ENCODE measurements at regions not wholly inside any gene's neighbourhood (a gene's known extent, or its start where the extent isn't known, plus 50 kb on each side); places are given as distances from the start of the nearest gene placed in this dataset.
A peak's percentile ranks its signal among the peaks of the same experiment; 100 is the strongest.
"Not testable (repeated sequence)": the region's sequence is repeated elsewhere in the genome, so short reads cannot be mapped to it uniquely, and the experiment has no call there.

DNA sequence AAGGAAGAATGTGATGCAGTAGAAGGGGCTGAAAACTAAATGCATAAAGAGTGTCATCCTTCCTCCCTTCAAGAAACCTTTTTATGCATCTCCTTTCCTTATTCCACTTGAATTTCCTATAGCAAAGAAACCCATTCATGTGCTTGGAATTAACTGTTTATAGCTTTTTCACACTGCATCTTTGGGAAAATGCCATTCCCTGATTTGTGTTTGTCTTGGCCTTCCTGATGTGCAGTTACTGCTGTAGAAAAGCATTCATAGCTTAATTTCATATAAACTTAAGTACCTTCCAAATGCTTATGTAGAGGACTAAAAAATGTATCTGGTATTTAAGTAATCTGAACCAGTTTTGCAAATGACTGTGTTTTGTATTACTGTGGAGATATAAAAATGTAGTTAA is 61.8 kb downstream of the SDR9C7 start:
- no peak for DNase-seq
- no peak for ATAC-seq
- intact Hi-C loops (cut with DNase I): no loop called here

DNA sequence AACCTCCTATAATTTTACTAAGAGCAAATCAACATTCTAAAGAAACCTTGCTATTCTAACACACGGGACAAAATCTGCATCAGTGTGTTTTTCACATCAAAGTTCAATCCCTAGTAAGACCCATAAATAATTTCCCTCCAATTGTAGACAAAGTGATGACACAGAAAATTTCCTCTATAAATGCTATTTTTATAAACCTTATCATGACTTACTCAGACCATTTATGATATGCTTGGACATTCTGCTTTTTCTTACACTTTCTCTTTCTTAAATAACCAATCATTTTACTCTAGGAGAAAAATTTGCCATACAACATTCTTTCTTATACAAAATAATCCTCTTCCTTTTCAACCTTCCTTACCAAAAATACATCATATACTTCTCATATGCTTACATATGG is 67.0 kb downstream of the SDR9C7 start:
- ATAC-seq: no peak
- DNase-seq: no peak
- intact Hi-C loops (cut with DNase I): no loop called here

DNA sequence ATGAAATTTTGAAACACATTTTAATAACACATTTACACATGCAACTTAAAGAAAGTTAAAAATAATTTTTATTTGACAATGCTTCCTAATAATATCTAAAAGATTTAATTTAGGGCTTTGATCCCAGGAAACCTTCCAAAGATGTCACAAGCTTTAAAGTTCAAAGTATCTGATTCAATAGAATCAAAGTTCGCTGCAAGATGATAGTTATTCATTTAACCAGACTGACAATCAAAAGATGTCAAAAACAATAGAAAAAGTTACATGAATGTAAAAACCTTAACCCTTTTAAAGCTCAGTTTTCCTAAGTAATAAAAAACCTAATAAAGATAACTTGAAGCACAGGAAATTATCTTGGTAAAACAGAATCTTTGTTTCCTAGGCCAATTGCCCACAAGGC is 67.7 kb downstream of the SDR9C7 start:
- ATAC-seq (no peak), DNase-seq (no peak)
- intact Hi-C loops (cut with DNase I): no loop called here

DNA sequence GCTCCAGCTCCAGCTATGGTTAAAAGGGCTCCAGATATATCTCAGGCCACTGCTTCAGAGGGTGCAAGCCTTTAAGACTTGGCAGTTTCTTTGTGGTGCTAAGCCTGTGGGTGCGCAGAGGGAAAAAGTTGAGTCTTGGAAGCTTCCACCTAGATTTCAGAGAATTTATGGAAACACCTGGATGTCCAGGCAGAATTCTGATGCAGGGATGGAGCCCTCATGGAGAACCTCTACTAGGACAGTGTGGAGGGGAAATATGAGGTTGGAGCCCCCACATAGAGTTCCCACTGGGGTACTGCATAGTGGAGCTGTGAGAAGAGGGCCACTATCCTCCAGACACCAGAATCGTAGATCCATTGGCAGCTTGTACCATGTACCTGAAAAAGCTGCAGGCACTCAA is 69.9 kb downstream of the SDR9C7 start:
- no peak for DNase-seq
- no peak for ATAC-seq
- intact Hi-C loops (cut with DNase I): no loop called here

DNA sequence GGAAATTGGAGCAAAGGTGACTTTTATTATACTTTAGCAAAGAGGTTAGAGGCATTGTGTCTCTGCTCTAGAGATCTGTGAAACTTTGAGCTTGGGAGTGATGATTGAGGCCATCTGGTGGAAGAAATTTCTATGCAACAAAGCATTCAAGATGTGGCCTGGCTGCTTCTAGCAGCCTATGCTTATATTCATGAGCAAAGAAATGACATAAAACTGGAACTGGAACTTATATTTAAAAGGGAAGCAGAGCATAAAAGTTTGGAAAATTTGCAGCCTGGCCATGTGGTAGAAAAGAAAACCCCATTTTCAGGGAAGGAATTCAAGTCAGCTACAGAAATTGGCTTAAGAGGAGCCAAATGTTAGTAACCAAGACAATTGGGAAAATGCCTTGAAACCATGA is 70.4 kb downstream of the SDR9C7 start:
- intact Hi-C loops (cut with DNase I): no loop called here
- ATAC-seq (no peak), DNase-seq (no peak)

DNA sequence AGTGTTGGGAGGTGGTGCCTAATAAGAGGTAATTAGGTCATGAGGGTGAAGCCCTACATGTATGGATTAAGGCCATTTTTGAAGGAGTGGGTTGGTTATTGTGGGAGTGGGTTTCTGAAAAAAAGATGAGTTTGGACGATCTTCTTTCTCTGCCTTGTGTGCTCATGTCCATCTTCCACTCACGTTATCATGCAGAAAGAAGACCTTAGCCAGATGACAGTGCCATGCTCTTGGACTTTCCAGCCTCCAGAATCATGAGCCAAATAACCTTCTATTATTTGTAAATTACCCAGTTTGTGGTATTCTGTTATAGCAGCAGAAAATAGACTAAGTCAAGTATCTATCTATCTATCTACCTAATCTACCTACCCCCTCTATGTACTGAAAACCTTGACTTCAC is 71.9 kb downstream of the SDR9C7 start:
- ATAC-seq (no peak), DNase-seq (no peak)
- intact Hi-C loops (cut with DNase I): no loop called here

DNA sequence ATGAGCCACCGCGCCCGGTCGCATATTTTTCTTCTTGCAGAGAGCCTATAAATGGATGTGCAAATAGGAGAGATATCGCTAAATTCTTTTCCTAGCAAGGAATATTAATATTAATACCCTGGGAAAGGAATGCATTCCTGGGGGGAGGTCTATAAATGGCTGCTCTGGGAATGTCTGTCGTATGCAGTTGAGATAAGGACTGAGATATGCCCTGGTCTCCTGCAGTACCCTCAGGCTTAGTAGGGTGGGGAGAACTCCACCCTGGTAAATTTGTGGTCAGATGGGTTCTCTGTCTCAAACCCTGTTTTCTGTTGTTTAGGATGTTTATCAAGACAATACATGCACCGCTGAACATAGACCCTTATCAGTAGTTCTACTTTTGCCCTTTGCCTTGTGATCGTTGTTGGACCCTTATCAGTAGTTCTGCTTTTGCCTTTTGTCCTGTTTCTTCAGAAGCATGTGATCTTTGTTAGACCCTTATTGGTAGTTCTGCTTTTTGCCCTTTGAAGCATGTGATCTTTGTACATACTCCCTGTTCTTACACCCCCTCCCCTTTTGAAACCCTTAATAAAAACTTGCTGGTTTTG is 80.7 kb downstream of the SDR9C7 start:
- ATAC-seq; DNase-seq; intact Hi-C loops (cut with DNase I): not testable (repeated sequence)

DNA sequence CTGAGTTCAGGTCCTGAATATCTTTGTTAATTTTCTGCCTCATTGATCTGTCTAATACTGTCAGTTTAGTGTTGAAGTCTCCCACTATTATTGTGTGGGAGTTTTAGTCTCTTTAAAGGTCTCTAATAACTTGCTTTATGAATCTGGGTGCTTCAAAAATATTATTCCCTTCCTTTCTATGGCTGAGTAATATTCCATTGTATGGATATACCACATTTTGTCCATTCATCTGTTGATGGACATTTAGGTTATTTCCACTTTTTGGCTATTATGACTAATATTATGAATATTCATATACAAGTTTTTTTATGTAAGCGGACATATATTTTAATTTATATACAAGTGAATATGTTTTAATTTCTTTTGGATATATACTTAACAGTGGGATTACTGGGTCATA is 82.7 kb downstream of the SDR9C7 start:
- ATAC-seq (no peak), DNase-seq (no peak)
- intact Hi-C loops (cut with DNase I): no loop called here

DNA sequence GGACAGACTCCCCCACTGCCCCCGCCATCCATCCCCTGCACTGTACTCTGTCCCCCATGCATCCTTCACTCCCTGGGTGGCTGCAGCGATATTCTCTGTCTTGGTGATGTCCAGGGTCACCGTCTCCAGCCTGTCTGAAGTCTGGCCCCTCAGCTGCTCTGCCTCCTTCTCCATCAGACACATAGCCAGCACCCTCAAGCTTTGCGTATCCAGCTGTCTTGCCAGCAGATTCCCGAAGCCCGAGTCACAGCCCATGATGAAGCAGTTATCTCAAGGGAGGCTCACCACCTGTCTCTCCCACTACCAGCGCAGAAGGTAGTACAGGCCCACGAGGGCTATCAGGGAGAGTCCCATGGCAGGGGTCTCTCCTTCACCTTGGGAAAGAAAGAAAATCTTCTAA is 77.8 kb downstream of the HSD17B6 start:
- intact Hi-C loops (cut with DNase I): no loop called here
- DNase-seq: peak; percentile 29
- ATAC-seq: peak in 1 of 2 donors; percentile 95

DNA sequence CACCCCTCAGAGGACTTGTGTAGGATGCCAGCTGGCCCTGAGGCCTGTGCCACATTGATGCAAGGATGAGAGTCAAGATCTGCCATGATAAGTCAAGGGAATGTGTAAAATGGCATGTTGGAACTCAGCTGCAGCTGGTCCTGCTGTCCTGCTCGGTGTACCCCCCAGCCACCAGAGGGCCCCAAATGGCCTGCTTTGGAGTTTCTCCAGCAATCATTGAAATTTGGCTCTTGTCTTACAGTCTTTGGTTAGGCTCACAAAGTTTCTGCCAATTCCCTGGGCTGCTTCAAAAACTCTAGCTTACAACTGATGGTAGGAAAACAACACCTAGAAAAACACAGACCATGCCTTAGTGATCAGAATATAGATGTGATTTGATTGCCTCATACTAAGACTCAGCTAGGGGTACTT is 76.8 kb downstream of the HSD17B6 start:
- intact Hi-C loops (cut with DNase I): loop anchor here in 1 of 2 donors (10.0 kb wide), 1 partner anchor 145 kb away; no protein-coding TSS in a partner anchor
- ATAC-seq (peak; percentile 40 to 48), DNase-seq (peak; percentile 24)

DNA sequence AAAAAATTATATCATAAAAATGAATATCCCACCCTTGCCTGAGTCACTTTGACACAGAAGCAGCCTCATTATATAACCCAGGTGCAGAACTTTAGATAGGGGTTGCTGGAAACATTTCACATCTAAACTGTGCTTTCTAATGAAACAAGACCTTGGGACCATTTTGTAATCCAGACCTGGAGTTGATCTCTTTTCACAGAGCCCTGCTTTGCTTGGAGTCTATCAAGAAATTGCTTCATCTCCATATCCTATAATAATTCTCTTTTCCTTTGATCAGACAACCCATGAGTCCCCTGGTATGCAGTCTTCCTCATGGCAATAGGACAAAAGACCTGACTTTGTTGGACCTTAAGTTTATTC is 76.3 kb downstream of the HSD17B6 start:
- intact Hi-C loops (cut with DNase I): loop anchor here in 1 of 2 donors (10.0 kb wide), 1 partner anchor 145 kb away; no protein-coding TSS in a partner anchor
- no peak for ATAC-seq

DNA sequence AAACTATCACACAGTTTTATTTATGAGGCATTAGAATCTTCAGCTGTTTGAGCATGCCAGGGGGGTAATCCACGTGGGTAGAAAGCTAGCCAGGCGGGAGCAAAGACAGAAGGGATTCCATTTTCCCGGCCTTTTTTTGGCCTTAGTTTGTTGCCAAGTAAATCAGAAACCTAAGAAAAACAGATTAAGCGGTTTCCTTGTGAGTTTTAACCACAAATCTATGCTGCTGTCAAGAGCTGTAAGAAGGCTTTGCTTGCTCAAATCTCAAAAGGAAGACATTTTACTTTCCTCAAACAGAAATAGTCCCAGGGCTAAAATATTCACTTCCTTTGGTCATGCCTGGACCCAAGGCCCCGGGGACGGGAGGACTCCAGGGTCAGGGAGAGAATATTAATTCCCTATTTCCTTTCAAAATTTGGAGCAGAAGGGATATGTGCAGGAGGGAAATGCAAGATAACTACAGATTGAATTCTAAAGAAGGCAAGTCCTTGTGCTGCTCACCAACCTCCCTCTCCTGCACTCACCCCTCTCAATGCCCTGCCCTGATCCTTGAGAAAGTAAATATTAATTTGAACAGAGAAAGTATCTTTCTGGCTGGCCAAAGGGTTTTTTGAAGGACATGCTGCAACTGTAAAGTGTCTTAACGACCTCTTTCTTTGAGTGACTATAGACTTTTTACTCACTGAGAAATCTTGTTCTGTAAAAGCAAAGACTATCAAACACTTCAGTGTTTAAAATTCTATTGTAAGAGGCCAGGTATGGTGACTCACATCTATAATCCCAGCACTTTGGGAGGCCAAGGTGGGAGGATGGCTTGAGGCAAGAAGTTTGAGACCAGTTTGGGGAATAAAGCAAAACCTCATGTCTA is 75.7 kb downstream of the HSD17B6 start:
- ATAC-seq: peak in 1 of 2 donors; percentile 13
- intact Hi-C loops (cut with DNase I): loop anchor here in 1 of 2 donors (10.0 kb wide), 1 partner anchor 146 kb away; no protein-coding TSS in a partner anchor
- no peak for DNase-seq

More for the DNA sequence above, 76.3 kb downstream of the HSD17B6 start:
- no peak for DNase-seq

All from left cardiac atrium (tissue), 4 donors.